Ishikawa (cell line): ENCODE measurements at regions not wholly inside any gene's neighbourhood (a gene's known extent, or its start where the extent isn't known, plus 50 kb on each side); places are given as distances from the start of the nearest gene placed in this dataset.

ENCODE experiments used
- CEBPB ChIP-seq: IDR thresholded peaks from 2 replicates; pipeline ENCODE4 v1.6.1; 2012
- CREB1 ChIP-seq: IDR thresholded peaks from 2 replicates; pipeline ENCODE4 v1.6.1; 2012; ENCODE audit warnings: low read depth
- EGR1 ChIP-seq: IDR thresholded peaks from 2 replicates; pipeline ENCODE4 v1.6.1; 2012
- EP300 ChIP-seq: IDR thresholded peaks from 2 replicates; pipeline ENCODE4 v1.6.1; 2012; ENCODE audit warnings: borderline replicate concordance
- FOXM1 ChIP-seq: IDR thresholded peaks from 2 replicates; pipeline ENCODE4 v1.6.1; 2012; ENCODE audit warnings: low read depth, borderline replicate concordance
- NFIC ChIP-seq: IDR thresholded peaks from 2 replicates; pipeline ENCODE4 v1.6.1; 2012
- RAD21 ChIP-seq: IDR thresholded peaks from 2 replicates; pipeline ENCODE4 v1.6.1; 2012; ENCODE audit warnings: low read depth
- REST ChIP-seq: IDR thresholded peaks from 2 replicates; pipeline ENCODE4 v1.6.1; 2012; ENCODE audit warnings: low read depth, mild to moderate bottlenecking
- TAF1 ChIP-seq: IDR thresholded peaks from 2 replicates; pipeline ENCODE4 v1.6.1; 2012; ENCODE audit warnings: low read depth, mild to moderate bottlenecking
- TCF12 ChIP-seq: IDR thresholded peaks from 2 replicates; pipeline ENCODE4 v1.6.1; 2012; ENCODE audit warnings: low read depth
- TEAD4 ChIP-seq: IDR thresholded peaks from 2 replicates; pipeline ENCODE4 v1.6.1; 2012
- YY1 ChIP-seq: IDR thresholded peaks from 2 replicates; pipeline ENCODE4 v1.6.1; 2012; ENCODE audit warnings: low read depth
- ZBTB7A ChIP-seq: IDR thresholded peaks from 2 replicates; pipeline ENCODE4 v1.6.1; 2012; ENCODE audit warnings: low read depth
- TF ChIP-seq, protein P1 (sequence below): IDR thresholded peaks from 2 replicates; pipeline ENCODE4 v1.6.1; 2012
- TF ChIP-seq, protein P2 (sequence below): IDR thresholded peaks from 2 replicates; pipeline ENCODE4 v1.6.1; 2012

DNA sequence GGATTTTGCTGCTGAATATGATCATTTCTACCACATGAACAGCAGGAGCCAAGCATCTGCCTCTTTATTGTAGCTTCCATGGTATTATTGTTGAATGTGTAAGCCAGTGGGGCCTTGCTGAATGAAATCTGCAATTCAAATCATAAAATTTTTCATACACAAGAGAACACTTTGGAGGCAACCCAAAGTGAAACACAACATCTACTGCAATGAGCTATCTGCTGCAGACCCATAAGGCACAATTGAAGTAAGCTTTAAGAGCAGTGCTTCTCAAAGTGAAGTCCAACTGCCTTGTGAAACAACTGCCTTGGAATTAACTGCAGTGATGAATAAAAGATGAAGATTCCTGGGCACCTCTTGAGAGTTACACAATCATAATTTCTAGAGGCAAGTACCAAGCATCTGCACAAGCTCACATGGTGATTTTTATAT lies 626.3 kb upstream of the INTU start:
- TF ChIP-seq ZBTB7A (no peak), CEBPB (no peak), EP300 (no peak), TAF1 (no peak), EGR1 (no peak), NFIC (no peak), TCF12 (no peak), RAD21 (no peak), CREB1 (no peak)
- TF ChIP-seq, protein P1, sequence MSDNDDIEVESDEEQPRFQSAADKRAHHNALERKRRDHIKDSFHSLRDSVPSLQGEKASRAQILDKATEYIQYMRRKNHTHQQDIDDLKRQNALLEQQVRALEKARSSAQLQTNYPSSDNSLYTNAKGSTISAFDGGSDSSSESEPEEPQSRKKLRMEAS: no peak
- TF ChIP-seq, protein P2, sequence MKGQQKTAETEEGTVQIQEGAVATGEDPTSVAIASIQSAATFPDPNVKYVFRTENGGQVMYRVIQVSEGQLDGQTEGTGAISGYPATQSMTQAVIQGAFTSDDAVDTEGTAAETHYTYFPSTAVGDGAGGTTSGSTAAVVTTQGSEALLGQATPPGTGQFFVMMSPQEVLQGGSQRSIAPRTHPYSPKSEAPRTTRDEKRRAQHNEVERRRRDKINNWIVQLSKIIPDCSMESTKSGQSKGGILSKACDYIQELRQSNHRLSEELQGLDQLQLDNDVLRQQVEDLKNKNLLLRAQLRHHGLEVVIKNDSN: no peak

GRCh38 chr4:127007305-127007704 lies 625.5 kb upstream of the INTU start:
- TF ChIP-seq TAF1: no peak
- no peak for TF ChIP-seq REST
- no peak for TF ChIP-seq ZBTB7A
- TF ChIP-seq EP300: no peak
- TF ChIP-seq TCF12: no peak
- TF ChIP-seq CEBPB: no peak
- TF ChIP-seq, protein P2: no peak
- TF ChIP-seq FOXM1: no peak
- no peak for TF ChIP-seq NFIC
- TF ChIP-seq EGR1: no peak
- no peak for TF ChIP-seq TEAD4
- TF ChIP-seq CREB1: no peak
- TF ChIP-seq, protein P1: no peak
- TF ChIP-seq RAD21: no peak

- no peak for TF ChIP-seq RAD21
- peak; percentile 51; the same call in 1 of the 2 replicates for TF ChIP-seq TEAD4
- peak; percentile 72; the same call in 1 of the 2 replicates for TF ChIP-seq TCF12
- no peak for TF ChIP-seq TAF1
- peak; percentile 50 for TF ChIP-seq CEBPB
- TF ChIP-seq NFIC: peak; percentile 86
- TF ChIP-seq EGR1: no peak
Observed at GRCh38 chr4:127012549-127012948, 620.2 kb upstream of the INTU start.

GRCh38 chr4:127015667-127016117 lies 617.1 kb upstream of the INTU start:
- TF ChIP-seq YY1: no peak
- TF ChIP-seq FOXM1: no peak
- TF ChIP-seq, protein P1: no peak
- TF ChIP-seq, protein P2: no peak
- TF ChIP-seq TEAD4: no peak
- no peak for TF ChIP-seq RAD21
- TF ChIP-seq REST: no peak
- no peak for TF ChIP-seq EP300
- no peak for TF ChIP-seq EGR1
- no peak for TF ChIP-seq CREB1
- no peak for TF ChIP-seq TCF12
- TF ChIP-seq TAF1: no peak
- TF ChIP-seq CEBPB: no peak
- no peak for TF ChIP-seq NFIC
- no peak for TF ChIP-seq ZBTB7A

- TF ChIP-seq RAD21 (no peak), EGR1 (no peak), TEAD4 (no peak)
Observed at GRCh38 chr4:127018381-127018780, 614.4 kb upstream of the INTU start.

DNA sequence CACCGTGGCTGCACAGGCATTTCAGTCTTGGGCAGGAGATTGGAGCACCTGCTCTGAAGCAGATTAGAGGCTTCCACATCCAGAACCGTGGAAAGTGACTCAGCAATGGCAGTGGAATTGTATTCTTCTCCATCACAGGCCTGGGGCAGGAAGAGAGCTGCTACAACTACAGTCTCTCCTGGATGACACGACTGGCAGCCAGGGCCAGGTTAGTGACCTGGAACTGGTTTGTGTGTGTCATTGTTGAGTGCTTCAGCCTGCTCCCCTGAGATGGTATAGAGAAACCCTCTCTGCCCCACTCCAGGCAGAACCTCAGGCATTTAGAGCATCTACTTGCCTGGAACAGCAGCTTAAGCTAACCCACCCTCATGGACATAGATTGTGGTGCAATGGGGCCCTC lies 596.5 kb upstream of the INTU start:
- TF ChIP-seq REST (no peak), RAD21 (no peak), EGR1 (no peak), NFIC (no peak), EP300 (no peak), ZBTB7A (no peak), YY1 (no peak), TAF1 (no peak), TCF12 (no peak)
- TF ChIP-seq, protein P2: no peak
